CD4-positive, alpha-beta T cell treated with Interleukin-1 beta for 1 hour (primary cell): ENCODE measurements at regions not wholly inside any gene's neighbourhood (a gene's known extent, or its start where the extent isn't known, plus 50 kb on each side); places are given as distances from the start of the nearest gene placed in this dataset.

ENCODE experiments used
- DNase-seq, 2 donors: peaks; one replicate each; pipeline ENCODE4 v3.0.0-alpha.2; 2020 to 2022

DNA sequence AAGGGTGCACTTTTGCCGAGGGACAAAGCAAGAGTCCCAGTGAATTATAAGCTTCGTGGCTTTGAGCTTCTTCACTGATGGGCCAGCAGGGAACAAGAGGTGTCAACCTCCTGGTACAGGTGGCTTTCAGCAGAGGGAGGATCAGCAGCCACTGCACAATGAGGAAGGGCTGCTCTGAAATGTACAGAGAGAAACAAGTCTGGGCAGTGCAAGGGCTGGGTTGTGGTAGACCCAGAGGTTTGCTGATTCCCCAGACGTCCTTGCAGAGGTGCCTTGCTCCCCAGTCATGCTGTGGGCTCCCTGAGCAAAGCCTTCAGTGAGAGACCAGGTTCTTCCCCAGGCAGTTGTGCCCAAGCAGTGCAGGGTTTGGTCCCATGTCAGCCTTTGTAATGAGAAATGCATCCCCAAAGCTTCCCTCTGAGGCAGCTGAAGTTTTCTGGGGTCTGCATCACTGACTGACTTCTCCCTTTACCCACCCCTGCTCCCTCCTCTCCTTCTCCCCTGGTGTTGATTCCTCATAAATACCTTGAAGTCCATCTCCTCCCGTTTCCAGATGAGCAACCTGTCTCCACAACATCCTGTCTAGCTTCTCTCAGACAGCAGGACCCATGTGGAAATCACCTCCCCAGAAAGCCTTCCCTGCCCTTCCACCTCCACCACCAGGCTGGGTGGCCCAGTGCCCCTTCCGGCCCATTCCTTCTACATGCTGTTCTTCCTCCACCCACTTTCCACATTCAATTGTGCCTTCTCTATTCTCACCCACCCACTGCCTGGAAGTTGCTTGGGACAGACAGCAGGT, 599.6 kb upstream of the ADAMTS16 start:
- DNase-seq = no peak

- no peak for DNase-seq
These were observed 598.8 kb upstream of the ADAMTS16 start for GRCh38 chr5:4541334-4541733.

DNA sequence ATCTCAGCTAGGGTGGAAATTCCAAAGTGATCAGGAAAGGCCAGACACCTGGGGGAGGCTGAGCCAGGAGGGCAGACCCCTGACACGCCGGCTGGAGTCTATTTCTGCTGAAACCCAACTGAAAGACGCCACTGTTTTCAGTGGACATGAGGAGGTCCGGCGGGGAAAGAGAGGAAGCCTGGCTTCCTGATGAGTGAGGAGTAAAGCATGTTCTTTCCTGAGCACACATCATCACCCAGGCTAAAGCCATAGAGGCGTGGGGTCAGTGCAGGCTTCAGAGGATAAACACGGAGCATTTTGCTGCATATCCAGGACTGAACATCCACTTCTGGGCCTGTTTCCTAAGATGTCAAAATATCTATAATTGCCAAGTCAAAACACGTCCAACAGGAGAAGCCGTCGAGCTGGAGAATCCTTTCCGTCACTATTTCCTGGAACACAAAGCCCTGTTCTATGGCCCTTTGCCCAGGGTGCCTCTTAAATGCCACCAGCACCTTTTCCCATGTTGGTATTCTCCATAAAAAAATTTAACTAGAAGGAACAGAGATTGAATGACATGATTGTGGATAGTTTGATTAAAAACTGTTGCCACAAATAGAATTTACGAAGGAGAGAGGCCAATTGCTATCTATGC, 597.9 kb upstream of the ADAMTS16 start:
- no peak for DNase-seq

GRCh38 chr5:4544049-4544670, 596.0 kb upstream of the ADAMTS16 start:
- DNase-seq = no peak

- DNase-seq = no peak
These were observed 592.6 kb upstream of the ADAMTS16 start for GRCh38 chr5:4547547-4547946.

GRCh38 chr5:4548341-4548740, 591.8 kb upstream of the ADAMTS16 start:
- DNase-seq = no peak

GRCh38 chr5:4549351-4549750, 590.8 kb upstream of the ADAMTS16 start:
- DNase-seq = no peak

DNA sequence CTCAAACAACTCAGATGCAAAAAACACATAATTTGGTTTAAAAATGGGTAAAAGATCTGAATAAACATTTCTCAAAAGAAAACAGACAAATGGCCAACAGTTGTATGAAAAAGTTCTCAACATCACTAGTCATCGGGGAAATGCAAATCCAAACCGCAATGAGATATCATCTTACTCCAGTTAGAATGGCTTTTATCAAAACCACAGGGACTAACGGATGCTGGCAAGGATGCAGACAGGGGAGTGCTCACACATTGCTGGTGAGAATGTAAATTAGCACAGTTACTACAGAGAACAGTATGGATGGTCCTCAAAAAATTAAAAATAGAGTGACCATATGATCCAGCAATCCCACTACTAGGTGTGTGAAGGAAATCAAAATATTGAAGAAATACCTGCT, 589.1 kb upstream of the ADAMTS16 start:
- no peak for DNase-seq

- DNase-seq = no peak
These were observed 587.0 kb upstream of the ADAMTS16 start for GRCh38 chr5:4553130-4553529.

- no peak for DNase-seq
These were observed 586.2 kb upstream of the ADAMTS16 start for GRCh38 chr5:4553978-4554377.

- no peak for DNase-seq
These were observed 584.3 kb upstream of the ADAMTS16 start for GRCh38 chr5:4555725-4556285.

DNA sequence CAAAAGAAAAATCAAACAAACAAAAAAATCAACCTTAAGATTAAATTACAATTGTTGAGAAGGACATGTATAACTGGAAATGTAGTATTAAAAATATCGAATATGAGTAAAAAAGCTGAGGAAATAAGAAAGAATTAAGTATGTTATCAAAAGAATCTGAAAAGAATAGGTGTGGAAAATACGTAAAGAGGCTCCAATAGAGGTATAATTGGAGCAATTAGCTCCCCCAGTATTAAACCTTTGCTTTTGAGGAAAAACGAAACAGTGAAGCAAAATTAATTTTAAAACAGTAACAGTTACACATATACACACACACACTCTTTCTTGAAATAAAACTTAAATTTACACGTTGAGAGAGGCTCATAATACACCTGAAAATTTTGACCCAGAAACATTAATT, 578.7 kb upstream of the ADAMTS16 start:
- DNase-seq = no peak

- no peak for DNase-seq
These were observed 576.7 kb upstream of the ADAMTS16 start for GRCh38 chr5:4563400-4563799.

DNA sequence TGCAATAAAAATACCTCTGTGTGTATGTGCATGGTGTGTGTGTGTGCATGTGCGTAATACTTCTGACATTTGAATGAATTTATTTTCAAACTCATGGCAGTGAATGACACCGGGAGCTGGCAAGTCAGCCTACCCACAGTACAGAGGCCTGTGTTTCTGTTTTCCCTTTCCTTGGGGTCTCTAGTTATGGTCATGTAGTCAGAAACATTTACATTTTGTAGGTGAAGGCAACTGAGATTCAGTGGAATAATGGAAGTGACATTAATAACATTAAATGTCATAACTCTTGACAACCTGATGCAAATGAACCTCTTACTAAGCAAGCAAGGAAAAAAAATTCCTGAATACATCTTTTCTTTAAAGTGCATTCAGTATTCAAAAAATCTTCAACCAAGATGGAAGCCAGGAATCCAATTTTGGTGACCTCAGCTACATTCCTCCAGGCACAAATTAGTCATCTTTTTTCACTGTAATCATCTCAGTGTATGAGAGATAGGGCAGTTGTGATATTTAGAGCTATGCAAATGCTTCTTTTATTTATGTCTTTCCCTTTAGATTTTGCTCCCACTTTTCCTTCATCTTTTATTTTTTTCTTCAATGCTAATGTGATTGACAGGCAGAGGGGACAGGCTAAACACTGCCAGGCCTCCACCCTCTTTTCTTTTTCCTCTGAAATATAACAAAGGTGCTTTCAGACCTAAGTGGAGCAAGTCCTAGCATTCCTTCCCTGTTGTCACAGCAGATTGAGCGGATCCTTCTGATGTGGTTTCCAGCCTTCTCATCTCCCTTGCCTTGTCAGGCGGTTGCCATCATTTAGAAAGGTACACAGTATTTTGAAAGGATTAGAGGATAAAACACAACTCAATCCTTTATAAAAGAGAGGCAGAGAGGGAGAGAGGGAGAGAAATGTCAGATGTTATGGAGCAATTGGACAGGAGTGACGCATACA, 569.8 kb upstream of the ADAMTS16 start:
- DNase-seq = no peak

DNA sequence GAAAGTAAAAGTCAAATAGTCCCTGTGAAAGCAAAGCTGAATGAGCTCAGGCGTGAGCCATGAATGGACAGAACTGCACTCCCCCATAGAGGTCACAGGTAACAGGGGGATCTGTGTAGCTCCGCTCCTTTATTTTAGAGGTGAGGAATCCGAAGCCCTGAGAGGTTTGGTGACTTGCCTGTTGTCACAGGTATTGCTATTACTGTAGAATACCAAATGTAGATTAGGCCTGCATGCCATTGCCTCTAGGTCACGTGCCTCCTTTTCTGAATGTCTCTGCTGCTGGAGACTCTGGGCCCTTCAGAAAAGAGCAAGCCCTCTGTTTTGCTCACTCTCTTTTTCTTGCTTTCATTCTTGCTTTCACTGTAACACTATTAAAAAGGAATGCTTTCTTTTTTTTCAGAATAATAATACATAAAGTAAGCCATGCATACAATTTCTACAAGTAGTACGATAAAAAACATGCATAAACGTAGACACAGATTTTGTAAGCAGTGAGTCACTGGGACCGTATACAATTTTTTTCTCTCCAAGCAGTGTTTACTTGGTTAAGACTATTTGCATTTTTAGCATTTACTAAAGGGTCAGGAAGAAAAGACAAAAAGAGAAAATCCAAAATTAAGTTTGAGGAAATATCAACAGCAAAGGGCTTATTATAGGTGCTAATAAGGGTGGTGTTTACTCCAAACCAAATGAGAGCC, 568.7 kb upstream of the ADAMTS16 start:
- DNase-seq = no peak

DNA sequence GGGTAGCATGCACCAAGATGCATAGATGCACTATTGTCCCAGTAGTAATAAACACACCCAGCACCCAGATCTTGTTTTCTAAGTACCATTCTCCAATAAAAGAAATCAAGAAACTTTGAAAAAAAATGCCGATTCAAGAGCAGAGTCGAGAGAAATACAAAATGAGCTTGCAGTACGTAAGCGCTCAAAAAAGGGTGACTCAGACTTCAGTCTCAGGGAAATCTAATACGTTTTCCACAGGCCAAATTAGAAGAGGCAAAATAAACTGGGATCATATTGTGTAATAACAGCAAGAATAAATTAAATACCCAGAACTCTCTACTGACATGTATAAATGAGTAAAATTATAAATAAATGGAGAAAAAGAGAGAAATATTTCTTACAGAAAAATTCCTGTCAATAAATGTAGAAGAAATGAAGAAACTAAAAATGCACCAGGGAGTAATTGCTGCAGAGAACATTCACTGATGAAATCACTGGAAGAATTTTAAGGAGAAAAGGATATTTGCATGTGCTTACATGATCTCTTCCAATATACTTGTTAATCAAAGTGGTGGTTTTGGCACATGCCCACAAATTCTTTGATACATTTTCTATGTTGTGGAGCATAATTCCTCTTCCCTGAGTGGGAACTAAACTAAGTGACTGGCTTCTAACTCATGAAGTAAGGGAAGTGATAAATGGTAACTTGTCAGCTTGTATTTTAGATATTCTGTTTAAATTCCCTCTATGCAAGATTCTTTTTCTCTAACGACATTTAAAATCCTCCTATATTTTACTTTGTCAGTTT, 567.6 kb upstream of the ADAMTS16 start:
- DNase-seq = no peak

GRCh38 chr5:4575608-4576007, 564.5 kb upstream of the ADAMTS16 start:
- no peak for DNase-seq

DNA sequence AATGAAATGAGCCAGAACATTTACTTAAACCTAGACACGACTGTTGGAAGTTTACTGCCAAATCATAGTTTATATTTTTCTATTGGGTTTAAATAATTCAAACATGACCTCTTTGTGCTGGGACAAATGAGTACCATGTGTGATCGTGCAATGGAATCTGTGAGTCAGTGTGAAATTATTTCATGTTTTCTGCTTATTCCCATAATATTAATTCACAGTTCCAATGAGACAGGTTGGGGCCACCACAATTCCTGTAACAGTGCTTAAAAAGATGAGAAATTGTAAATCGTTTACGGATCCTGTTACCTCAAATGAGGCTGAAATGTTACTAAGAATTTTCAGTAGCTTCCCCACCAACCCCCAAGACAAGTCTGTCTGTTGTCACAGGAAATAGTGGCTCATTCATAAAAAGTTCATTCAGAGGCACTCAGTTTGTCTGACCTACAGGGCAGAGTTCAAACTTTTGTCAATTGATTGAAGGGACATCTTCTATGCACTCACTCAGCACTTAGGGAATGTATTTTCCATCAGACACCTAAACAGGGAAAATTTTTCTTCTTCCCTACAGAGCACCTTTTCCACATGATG, 563.9 kb upstream of the ADAMTS16 start:
- DNase-seq = no peak

GRCh38 chr5:4576908-4577307, 563.2 kb upstream of the ADAMTS16 start:
- DNase-seq = no peak

DNA sequence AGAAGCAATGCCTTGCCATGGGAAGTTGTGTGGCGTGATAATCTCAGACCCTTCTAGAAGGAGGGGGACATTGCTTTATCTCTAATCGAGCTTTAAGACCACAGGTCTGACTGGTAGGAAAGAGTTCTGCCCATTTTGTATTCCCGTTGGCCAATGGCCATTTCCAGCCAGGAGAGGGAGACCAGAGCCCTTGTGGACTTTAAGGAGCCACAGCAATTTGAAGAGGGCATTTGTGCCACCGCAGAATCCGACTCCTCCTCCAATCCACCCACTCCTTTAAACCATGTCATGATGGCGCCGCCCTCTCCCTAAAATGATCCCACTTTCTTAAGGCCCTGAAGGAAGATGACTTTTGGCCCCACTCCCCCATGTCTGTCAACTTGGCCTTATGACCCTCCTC, 560.5 kb upstream of the ADAMTS16 start:
- no peak for DNase-seq

DNA sequence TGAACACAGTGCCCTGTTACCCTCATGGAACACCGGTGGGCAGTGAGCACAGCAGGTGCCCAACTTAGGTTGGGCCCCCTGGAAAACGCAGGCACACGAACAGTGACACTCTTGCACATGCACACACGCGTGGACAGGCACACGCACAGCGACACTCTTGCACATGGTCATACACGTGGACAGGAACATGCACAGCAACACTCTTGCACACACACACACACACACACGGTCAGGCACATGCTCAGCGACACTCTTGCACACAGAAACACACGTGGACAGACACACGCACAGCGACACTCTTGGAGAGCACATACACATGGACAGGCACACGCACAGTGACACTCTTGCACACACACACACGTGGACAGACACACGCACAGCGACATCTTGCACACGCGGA, 559.4 kb upstream of the ADAMTS16 start:
- no peak for DNase-seq
